ENCODE measurements at regions not wholly inside any gene's neighbourhood (a gene's known extent, or its start where the extent isn't known, plus 50 kb on each side); places are given as distances from the start of the nearest gene placed in this dataset.
"Not testable (repeated sequence)": the region's sequence is repeated elsewhere in the genome, so short reads cannot be mapped to it uniquely, and the experiment has no call there.

GRCh38 chr10:44168478-44168877 is 216.4 kb downstream of the CXCL12 start:
- no peak for DNase-seq

- DNase-seq = no peak
These were observed 217.1 kb downstream of the CXCL12 start for GRCh38 chr10:44167752-44168151.

- DNase-seq = no peak
These were observed 218.5 kb downstream of the CXCL12 start for GRCh38 chr10:44166441-44166840.

GRCh38 chr10:44164251-44164956 is 220.5 kb downstream of the CXCL12 start:
- DNase-seq = no peak

- DNase-seq = no peak
These were observed 223.7 kb downstream of the CXCL12 start for GRCh38 chr10:44161184-44161583.

GRCh38 chr10:44157574-44157973 is 227.3 kb downstream of the CXCL12 start:
- DNase-seq = no peak

GRCh38 chr10:44154956-44155355 is 229.9 kb downstream of the CXCL12 start:
- DNase-seq = no peak

GRCh38 chr10:44153918-44154670 is 230.8 kb downstream of the CXCL12 start:
- DNase-seq = no peak

- no peak for DNase-seq
These were observed 241.3 kb downstream of the CXCL12 start for GRCh38 chr10:44143556-44143955.

GRCh38 chr10:44132361-44133289 is 252.3 kb downstream of the CXCL12 start:
- no peak for DNase-seq

GRCh38 chr10:44126291-44126717 is 258.6 kb downstream of the CXCL12 start:
- DNase-seq = no peak

GRCh38 chr10:44125879-44126278 is 259.0 kb downstream of the CXCL12 start:
- DNase-seq = no peak

GRCh38 chr10:44118500-44118899 is 266.4 kb downstream of the CXCL12 start:
- no peak for DNase-seq

- DNase-seq = no peak
These were observed 268.4 kb downstream of the CXCL12 start for GRCh38 chr10:44116474-44116873.

- DNase-seq = no peak
These were observed 269.4 kb downstream of the CXCL12 start for GRCh38 chr10:44115516-44115915.

- DNase-seq = no peak
These were observed 270.5 kb downstream of the CXCL12 start for GRCh38 chr10:44114441-44114840.

GRCh38 chr10:44112280-44112679 is 272.6 kb downstream of the CXCL12 start:
- DNase-seq = not testable (repeated sequence)

GRCh38 chr10:44105696-44106095 is 279.2 kb downstream of the CXCL12 start:
- DNase-seq = no peak

GRCh38 chr10:44102726-44103255 is 282.1 kb downstream of the CXCL12 start:
- DNase-seq = no peak

- DNase-seq = no peak
These were observed 283.8 kb downstream of the CXCL12 start for GRCh38 chr10:44101082-44101481.

GRCh38 chr10:44099511-44099910 is 285.4 kb downstream of the CXCL12 start:
- no peak for DNase-seq

GRCh38 chr10:44096217-44096616 is 288.7 kb downstream of the CXCL12 start:
- not testable (repeated sequence) for DNase-seq

GRCh38 chr10:44089671-44090070 is 295.2 kb downstream of the CXCL12 start:
- no peak for DNase-seq
